ENCODE measurements at regions not wholly inside any gene's neighbourhood (a gene's known extent, or its start where the extent isn't known, plus 50 kb on each side); places are given as distances from the start of the nearest gene placed in this dataset.

DNA sequence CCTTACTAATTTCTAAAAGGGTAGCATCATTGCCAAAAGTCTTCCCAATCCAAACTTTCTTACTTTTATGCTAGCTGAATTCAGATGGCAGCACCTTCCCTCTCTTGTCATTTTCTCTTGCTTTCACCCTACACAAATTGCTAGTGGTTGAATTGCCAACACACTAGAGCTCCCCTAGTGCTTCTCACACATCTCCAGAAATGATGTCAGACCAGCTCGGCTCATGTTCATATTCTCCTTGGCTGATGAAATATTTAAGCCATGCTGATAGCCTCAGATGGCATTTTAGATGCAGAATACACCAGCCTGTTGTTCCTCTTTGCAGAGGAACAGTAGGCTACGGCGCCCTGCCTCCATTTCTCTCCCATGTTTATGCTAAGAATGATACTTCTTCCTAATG, 256.9 kb downstream of the PTBP2 start:
- Mint-ChIP-seq H3K4me1 (ENCODE audit: low read depth) (no peaks in the 10 kb centered on the region), H3K4me3 (no peak overlapping the region), H3K27me3 (peaks cover 4% of the 10 kb centered on the region), H3K36me3 (ENCODE audit: low read depth) (no peaks in the 10 kb centered on the region), H3K9me3 (no peaks in the 10 kb centered on the region), H3K27ac (no peak overlapping the region)
- intact Hi-C loops (cut with micrococcal nuclease) = no loop called here
- POLR2A ChIA-PET = no interaction called here
- CTCF ChIA-PET = interaction anchor here (1.1 to 1.2 kb wide), 2 partner anchors 9 to 1075 kb away, joined by 3 read pairs; no protein-coding TSS in a partner anchor
- no peak for DNase-seq
- ATAC-seq = no peak
- TF ChIP-seq, protein P1, sequence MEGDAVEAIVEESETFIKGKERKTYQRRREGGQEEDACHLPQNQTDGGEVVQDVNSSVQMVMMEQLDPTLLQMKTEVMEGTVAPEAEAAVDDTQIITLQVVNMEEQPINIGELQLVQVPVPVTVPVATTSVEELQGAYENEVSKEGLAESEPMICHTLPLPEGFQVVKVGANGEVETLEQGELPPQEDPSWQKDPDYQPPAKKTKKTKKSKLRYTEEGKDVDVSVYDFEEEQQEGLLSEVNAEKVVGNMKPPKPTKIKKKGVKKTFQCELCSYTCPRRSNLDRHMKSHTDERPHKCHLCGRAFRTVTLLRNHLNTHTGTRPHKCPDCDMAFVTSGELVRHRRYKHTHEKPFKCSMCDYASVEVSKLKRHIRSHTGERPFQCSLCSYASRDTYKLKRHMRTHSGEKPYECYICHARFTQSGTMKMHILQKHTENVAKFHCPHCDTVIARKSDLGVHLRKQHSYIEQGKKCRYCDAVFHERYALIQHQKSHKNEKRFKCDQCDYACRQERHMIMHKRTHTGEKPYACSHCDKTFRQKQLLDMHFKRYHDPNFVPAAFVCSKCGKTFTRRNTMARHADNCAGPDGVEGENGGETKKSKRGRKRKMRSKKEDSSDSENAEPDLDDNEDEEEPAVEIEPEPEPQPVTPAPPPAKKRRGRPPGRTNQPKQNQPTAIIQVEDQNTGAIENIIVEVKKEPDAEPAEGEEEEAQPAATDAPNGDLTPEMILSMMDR (IDR thresholded peaks at IDR 0.05) = no peak

DNA sequence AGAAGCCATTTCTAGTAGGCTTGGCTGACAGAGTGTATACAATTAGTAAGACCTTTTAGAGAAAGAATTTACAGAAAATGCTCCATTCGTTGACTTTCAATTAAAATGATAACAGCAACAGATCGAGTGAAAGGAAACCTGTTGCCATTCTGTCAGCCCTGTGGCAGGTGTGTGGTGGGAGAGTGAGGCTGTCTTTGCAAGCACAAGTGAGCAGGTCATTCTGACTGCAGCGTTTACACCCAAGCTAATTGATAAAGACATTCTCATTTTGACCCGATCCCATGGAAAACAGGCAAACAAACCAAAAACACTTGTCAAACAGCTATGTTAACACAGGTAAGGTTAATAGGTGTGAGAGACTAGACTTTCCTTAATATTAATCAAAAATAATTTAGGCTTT, 257.3 kb downstream of the PTBP2 start:
- Mint-ChIP-seq H3K27me3 (peaks cover 4% of the 10 kb centered on the region), H3K4me1 (ENCODE audit: low read depth) (no peaks in the 10 kb centered on the region), H3K9me3 (no peaks in the 10 kb centered on the region), H3K27ac (no peak overlapping the region), H3K36me3 (ENCODE audit: low read depth) (no peaks in the 10 kb centered on the region), H3K4me3 (no peak overlapping the region)
- POLR2A ChIA-PET = no interaction called here
- no peak for DNase-seq
- CTCF ChIA-PET = interaction anchor here (1.1 to 1.2 kb wide), 2 partner anchors 9 to 1075 kb away, joined by 3 read pairs; no protein-coding TSS in a partner anchor
- no peak for ATAC-seq
- intact Hi-C loops (cut with micrococcal nuclease) = no loop called here
- TF ChIP-seq, protein P1 (IDR thresholded peaks at IDR 0.05) = no peak

DNA sequence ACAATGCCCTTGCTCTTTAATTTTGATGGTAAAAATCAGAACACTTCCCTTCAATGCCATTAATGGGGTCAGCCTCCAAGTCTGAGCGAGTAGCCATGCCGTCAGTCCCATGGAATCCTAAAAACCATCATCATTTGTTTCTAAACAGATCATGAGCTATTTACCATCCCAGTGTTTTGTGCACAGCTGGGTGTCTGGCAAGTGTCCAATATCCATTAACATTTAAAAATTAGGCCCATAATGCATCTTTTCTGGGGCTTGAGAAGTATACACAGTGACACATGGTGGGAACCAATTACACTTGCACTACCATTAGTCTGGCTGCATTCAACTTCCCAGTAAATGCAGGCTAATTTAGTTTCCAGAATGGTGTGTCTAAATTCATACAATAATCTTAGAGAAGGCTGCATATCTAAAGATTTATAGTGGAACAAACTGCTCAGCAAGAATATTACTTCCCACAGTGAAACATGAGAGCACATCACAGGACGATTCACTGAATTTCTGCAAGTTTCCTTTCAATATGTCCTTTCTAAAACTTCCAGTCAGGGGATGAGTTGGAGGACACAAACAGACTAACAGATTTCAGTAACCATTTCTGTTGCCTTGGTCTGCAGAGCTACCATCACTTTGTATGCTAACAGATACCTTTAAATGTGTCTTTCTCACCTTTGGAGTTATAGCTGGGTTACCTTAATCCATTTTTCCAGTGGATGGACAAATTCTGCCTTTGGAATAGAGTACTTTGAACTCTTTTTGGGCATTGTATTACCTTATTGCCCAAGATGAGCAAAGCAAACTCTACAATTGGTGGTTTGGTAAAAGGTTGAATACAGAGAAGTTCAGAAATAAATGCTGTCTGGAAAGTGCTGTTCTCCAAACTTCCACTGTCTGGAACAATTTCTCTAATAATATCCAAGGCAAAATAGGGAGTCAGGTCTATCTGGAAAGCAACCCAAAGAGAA, 258.0 kb downstream of the PTBP2 start:
- DNase-seq (no peak), ATAC-seq (no peak)
- intact Hi-C loops (cut with micrococcal nuclease) = no loop called here
- Mint-ChIP-seq H3K9me3 (no peaks in the 10 kb centered on the region), H3K4me3 (no peak overlapping the region), H3K27me3 (peaks cover 2% of the 10 kb centered on the region), H3K27ac (no peak overlapping the region), H3K4me1 (ENCODE audit: low read depth) (no peaks in the 10 kb centered on the region), H3K36me3 (ENCODE audit: low read depth) (no peaks in the 10 kb centered on the region)
- ChIA-PET CTCF (interaction anchor here (1.1 to 1.2 kb wide), 2 partner anchors 10 to 1074 kb away, joined by 3 read pairs; no protein-coding TSS in a partner anchor), POLR2A (no interaction called here)
- TF ChIP-seq, protein P1 (IDR thresholded peaks at IDR 0.05) = no peak

DNA sequence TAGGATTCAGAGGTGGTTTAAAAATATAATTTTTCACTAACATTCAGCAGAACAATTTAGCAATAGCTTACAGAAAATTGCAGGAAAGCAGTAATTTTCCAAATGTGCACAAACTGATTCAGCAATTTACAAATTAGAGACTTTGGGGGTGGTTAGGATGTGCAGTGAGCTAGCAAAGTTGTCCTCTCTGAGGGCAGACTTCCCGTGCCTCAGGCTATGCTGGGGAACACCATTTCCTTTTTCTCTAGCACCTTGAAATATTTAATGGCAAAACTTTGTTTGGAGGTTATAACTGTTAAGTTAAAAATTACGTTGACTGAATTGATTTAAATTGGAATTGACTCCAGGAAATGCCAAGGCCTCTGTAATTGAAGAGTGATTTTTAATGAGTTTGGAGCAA, 258.9 kb downstream of the PTBP2 start:
- Mint-ChIP-seq H3K4me3 (no peak overlapping the region), H3K27ac (no peak overlapping the region), H3K36me3 (ENCODE audit: low read depth) (no peaks in the 10 kb centered on the region), H3K9me3 (peaks cover 2% of the 10 kb centered on the region), H3K4me1 (ENCODE audit: low read depth) (no peaks in the 10 kb centered on the region), H3K27me3 (peaks cover 2% of the 10 kb centered on the region)
- CTCF ChIA-PET = no interaction called here
- ATAC-seq = no peak
- POLR2A ChIA-PET = no interaction called here
- no peak for DNase-seq
- intact Hi-C loops (cut with micrococcal nuclease) = no loop called here
- TF ChIP-seq, protein P1 (IDR thresholded peaks at IDR 0.05) = no peak

DNA sequence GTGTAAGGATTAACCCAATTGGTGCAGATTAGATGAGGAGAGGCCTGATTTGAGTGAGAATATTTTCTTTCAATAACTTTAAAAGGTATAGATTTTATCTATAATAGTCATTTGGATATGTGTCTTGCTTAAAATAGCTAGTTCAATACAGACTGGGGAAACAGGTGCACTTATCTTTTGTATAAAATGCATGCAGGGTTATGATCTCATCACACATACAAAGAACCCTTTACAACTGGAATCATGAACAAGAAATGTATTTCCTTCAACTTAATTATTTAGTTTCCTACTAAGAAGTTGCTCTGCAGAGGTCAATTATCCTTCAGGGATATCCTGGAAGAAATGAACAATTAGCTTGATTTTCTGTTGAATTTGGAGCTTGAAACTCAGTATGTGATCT, 259.6 kb downstream of the PTBP2 start:
- peaks cover 2% of the 10 kb centered on the region for H3K9me3 Mint-ChIP-seq

More for the DNA sequence above, 259.6 kb downstream of the PTBP2 start:
- Mint-ChIP-seq H3K4me1 (ENCODE audit: low read depth) (no peaks in the 10 kb centered on the region), H3K27ac (no peak overlapping the region), H3K4me3 (no peak overlapping the region), H3K36me3 (ENCODE audit: low read depth) (no peaks in the 10 kb centered on the region), H3K27me3 (peaks cover 2% of the 10 kb centered on the region)
- ChIA-PET POLR2A (no interaction called here), CTCF (no interaction called here)
- TF ChIP-seq, protein P1 (IDR thresholded peaks at IDR 0.05) = no peak
- DNase-seq = no peak
- intact Hi-C loops (cut with micrococcal nuclease) = no loop called here
- ATAC-seq = no peak

All from activated CD8-positive, alpha-beta T cell treated with anti-CD3 and anti-CD28 coated beads for 36 hours (primary cell).